CD4-positive, alpha-beta T cell treated with Interleukin-17A for 1 hour (primary cell): ENCODE measurements at regions not wholly inside any gene's neighbourhood (a gene's known extent, or its start where the extent isn't known, plus 50 kb on each side); places are given as distances from the start of the nearest gene placed in this dataset.
A peak's percentile ranks its signal among the peaks of the same experiment; 100 is the strongest.

Experiments used
- DNase-seq: peaks from one replicate; pipeline ENCODE4 v3.0.0-alpha.2; 2020

- DNase-seq = no peak
These were observed 751.2 kb downstream of the BRD1 start for GRCh38 chr22:49076300-49077035.

GRCh38 chr22:49075150-49075549 lies 752.5 kb downstream of the BRD1 start:
- no peak for DNase-seq

GRCh38 chr22:49073873-49074417 lies 753.7 kb downstream of the BRD1 start:
- DNase-seq = no peak

DNA sequence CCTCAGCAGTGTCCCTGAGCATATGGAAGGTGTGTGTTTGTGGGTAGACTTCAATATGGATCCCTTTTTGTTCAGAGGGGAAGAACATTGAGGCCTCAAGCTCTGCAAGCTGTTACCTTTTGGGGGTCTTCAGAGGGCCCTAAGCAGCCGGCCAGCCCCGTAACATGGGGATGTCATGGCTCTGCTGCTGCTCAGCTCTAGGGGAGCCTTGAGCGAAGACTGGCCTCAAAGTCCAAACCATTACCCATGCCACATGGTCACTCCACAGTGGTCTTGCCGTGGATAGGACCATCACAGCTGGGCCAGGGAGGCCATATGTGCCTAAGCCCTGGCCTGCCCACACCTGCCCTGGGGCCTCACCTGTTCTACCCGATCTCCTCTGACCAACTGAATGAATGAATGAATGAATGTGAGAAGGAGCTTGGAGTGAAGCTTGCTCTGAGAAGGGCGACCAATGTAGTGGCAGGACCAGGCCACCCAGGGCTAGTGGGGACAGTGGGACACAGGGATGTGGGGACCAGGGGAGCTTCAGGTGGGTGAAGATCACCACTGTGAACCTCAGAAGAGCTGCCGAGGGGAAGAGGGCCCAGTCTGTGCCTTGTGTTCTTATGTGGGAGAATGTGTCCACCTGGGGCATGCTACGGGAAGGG lies 754.6 kb downstream of the BRD1 start:
- DNase-seq = no peak

DNA sequence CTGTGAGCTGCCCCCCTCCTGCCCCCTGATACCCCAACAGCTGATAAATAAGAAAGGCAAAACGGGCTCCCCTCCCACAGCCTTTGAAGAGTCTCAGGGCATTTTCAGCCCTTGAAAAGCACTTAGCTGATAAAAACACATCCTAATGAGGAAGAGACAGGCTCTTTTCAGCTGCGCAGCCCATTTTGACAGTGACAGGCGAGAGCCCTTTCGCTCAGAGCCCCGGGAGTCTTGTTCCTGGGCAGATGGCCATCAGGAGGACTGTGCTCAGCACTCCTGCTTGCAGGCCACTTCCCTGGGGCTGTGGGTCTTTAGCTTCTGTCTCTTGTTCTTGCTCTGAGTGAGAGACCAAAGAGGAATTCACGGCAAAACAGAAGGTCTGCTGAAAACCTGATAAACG lies 757.2 kb downstream of the BRD1 start:
- no peak for DNase-seq

GRCh38 chr22:49068861-49069500 lies 758.7 kb downstream of the BRD1 start:
- no peak for DNase-seq

DNA sequence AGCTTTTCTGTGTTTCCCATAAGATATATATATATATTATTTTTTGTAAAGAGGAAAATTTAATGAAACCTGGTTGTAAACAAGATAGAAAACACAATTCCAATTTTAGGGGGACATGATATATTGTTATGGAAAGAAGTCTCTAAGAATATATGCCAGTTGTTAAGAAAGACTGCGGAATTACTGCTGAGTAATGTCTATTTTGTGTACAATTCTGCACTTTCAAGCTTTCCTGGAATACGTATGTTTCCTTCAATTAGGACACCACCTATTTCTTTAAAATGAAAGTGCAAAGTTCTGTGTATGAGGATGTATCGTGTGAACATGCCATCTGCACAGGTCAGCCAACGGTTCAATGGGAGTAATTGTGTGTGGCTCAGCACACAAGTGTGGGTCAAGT lies 760.2 kb downstream of the BRD1 start:
- no peak for DNase-seq

GRCh38 chr22:49066619-49067018 lies 761.1 kb downstream of the BRD1 start:
- DNase-seq = no peak

DNA sequence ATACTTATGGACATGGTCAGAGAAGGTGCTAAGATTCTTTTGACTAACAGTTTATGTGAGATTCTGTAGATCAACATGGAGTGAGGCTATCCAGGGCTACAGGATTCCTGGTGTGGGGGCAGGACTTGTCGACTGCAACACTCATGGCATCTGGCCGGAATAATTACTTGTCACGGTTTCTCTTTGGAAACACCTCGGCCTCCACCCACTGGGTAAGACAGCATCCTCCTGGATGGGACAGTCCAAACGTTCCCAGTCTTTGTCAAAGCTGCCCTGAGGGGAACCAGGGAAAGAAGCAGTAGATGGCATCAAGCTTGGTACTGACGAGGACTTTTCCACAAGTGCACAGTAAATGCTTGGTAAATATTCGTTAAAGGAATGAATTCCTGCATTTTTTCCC lies 762.8 kb downstream of the BRD1 start:
- no peak for DNase-seq

DNA sequence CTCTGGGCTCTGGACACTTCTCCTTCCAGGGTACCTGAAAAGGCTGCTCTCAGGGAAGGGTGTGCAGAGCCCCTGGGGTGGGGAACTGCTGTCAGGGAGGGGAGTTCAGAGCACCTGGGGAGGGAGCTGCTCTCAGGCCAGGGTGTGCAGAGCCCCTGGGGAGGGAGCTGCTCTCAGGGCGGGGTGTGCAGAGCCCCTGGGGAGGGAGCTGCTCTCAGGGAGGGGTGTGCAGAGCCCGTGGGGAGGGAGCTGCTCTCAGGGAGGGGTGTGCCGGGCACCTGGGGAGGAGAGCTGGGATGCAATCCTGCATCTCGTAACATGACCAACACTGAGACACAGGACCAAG lies 764.2 kb downstream of the BRD1 start:
- DNase-seq = no peak

GRCh38 chr22:49062802-49063544 lies 764.7 kb downstream of the BRD1 start:
- no peak for DNase-seq

DNA sequence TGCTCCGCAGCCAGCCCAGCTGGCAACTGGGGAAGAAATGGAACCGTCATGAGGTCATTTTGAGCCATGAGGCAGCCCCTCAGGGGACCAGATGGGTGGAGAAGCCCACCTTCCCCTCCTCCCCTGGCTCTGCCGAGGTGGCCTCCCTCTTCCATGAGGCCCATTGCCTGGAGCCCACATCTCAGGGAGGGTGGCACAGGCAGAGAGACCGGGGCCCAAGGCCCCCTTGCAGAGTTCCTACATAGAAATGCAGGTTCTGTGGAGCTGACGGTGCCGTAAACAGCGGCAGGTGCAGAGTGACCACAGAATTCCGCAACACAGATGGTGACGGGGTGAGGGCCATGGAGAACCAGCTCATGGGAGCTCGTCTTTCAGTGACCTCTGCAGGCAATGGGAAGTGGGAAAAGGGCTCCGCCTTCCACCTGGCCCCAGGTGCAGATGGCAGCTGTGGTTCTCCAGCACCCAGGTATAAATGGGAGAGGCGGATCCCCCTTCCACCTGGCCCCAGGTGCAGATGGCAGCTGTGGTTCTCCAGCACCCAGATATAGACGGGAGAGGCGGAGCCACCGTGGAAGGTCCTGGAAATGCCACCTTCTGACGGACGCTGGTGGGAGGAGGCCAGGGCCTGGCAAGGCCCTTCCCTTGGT lies 765.4 kb downstream of the BRD1 start:
- no peak for DNase-seq

GRCh38 chr22:49057910-49058309 lies 769.8 kb downstream of the BRD1 start:
- DNase-seq = no peak

DNA sequence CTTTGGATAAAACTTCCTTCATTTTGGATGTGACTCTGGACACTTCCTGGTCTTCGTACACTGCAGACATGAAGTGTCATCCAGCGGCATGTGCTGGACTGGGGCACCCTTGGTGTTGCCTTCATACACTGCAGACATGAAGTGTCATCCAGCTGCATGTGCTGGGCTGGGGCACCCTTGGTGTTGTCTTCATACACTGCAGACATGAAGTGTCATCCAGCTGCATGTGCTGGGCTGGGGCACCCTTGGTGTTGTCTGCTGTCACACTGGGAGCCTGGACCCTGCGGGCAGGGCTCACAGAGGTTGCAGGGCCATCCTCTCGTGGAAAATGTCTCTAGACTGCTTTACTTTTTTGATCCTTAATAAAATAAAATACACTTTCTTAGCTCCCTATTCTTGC lies 771.4 kb downstream of the BRD1 start:
- DNase-seq = no peak

- no peak for DNase-seq
These were observed 772.3 kb downstream of the BRD1 start for GRCh38 chr22:49055406-49055805.

DNA sequence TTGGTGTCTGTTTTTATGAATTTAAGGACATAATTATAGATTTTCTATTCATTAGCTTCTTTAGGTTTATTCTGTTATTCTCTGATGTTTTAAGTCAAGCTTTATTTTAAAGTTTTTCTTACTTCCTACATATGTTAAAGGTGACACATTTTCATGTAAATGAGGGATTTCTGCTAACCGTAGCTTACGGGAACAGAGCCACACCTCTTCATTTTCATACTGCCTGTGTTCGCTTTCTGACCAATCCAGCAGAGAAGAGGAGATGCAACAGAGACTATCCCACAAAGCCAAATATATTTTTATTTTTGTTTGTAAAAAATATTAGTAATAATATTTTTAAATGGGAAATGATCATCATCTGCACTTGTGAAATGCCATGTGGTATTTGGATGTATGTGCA lies 774.1 kb downstream of the BRD1 start:
- no peak for DNase-seq

DNA sequence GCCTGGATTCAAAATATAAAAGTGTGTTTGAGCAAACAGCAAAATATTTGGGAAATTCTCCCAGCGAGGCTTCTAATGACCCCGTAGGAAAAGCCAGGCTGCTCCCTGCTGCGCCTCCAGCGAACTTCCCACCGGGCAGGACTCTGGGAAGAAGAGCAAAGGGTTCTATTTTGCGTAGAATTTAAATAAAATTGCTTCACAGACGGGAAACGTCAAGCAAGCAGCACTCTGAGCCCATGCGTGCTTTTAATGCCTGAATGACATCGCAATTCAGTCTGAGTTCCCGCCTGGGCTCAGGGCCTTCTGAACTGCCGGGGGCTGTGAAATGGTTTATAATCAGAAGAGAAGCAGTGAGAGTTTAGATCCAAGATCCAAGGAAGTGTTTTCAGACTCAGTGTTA lies 775.1 kb downstream of the BRD1 start:
- DNase-seq = no peak

DNA sequence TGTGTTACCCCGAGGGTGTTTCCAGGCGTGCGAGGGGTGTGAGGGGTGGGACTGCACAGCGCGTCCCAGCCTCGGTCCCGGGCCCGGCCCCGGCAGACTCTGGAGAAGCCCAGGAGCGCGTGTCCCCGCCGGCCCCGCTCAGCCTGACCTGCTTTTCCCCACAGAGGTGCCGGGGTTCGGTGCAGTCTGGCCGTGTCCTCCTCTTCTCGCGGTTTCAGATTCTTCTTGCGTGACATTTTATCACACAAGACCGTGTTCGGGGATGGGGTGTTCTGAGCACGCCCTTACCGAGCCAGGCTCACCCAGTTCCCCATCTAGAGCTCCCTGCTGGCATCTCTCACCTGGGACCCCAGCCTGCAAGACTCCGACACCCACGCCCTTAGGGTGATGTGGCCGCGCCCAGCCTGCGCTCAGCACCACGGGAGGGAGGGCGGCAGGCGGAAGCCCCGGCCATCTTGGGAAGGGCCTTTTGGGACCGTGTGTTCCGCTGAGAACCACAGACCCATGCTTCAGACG lies 775.6 kb downstream of the BRD1 start:
- peak; percentile 48 for DNase-seq

DNA sequence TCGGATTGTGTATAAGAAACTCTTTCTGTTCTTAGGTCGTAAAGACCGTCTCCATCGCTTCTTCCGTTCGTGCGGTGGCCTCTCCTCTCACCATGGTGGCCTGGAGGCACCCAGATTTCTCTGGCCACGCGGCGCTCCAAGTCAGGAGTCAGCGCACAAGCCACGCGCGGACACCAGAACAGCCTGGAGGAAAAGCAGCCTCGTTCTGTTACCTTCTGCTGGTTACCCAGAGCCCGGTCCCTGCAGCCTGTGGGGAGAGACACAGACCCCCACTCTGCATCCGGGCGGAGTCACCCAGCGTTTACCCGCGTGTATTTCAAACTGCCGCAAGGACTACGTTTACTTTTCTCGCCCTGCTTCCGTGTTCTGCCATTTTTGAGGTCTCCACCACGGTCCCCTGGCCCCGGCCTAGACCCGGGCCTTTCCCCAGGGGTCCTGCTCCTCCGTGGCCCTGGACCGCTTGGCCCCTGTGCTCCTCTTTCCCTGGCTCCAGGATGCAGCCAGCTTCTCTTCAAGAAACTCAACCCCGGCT lies 776.1 kb downstream of the BRD1 start:
- DNase-seq = no peak

DNA sequence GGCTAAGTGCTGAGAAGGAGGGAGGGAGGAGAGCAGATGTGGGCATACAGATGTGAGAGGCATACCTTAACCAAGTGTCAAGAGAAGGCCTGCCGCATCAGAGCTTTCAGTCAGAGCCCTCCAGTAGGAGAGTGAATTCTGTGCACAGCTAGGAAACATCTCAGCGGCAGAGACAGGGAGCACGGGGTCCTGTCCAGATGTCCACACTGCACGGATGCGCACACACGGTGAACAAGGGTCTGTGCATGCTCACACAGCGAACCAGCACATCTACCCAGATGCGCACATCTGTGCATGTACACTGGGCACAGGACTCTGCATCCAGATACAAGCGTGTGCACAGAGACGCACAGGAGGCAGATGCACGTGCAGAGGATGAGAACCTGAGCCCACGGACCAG lies 778.0 kb downstream of the BRD1 start:
- no peak for DNase-seq

- no peak for DNase-seq
These were observed 779.1 kb downstream of the BRD1 start for GRCh38 chr22:49048591-49048990.

DNA sequence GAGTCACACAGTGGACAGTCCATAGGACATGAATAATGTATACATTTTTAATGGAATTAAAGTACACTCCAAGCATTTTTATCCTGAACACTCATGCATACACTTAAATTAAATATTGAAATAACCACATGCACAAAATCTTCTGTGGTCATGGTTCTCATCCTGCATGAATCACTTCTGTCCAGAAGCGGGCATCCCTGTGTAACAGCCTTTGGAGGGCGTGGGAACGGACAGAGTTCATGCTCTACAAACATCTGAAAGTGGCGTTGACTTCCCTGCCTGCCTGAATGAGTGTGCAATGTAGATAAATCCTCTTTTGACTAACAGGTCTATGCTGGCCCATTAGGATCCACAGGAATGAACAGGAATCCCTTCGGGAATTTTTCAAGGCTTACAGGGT lies 780.2 kb downstream of the BRD1 start:
- DNase-seq = no peak
